Neural cell (in vitro differentiated cells): ENCODE measurements at regions not wholly inside any gene's neighbourhood (a gene's known extent, or its start where the extent isn't known, plus 50 kb on each side); places are given as distances from the start of the nearest gene placed in this dataset.
"Not testable (repeated sequence)": the region's sequence is repeated elsewhere in the genome, so short reads cannot be mapped to it uniquely, and the experiment has no call there.

ENCODE experiments used
- H2AFZ ChIP-seq: fragments of 200-600, 300-800 bp; sonication (generic), shearing (Covaris generic); 2 replicates; pipeline ENCODE4 v1.6.0; 2014; ENCODE audit warnings: low read depth, mild to moderate bottlenecking, antibody characterized with exemption, low read length, moderate library complexity
- H3F3A ChIP-seq: fragments of 200-600 bp; shearing (Covaris generic); 2 replicates; pipeline ENCODE4 v1.6.1; 2016; ENCODE audit warnings: mild to moderate bottlenecking, moderate library complexity, mixed read lengths, antibody characterized with exemption, low read length; ENCODE audit not compliant: insufficient read depth, poor library complexity, severe bottlenecking
- H3K27ac ChIP-seq: fragments of 200-600, 300-800 bp; sonication (generic), shearing (Covaris generic); 2 replicates; pipeline ENCODE4 v1.5.1; 2014; ENCODE audit warnings: mild to moderate bottlenecking, low read length, moderate library complexity
- H3K27me3 ChIP-seq: fragments of 300-800, 200-600 bp; sonication (generic), shearing (Covaris generic); 2 replicates; pipeline ENCODE4 v1.6.0; 2014; ENCODE audit warnings: mild to moderate bottlenecking, low read depth, low read length, moderate library complexity; ENCODE audit not compliant: insufficient read depth
- H3K36me3 ChIP-seq: fragments of 300-800, 200-600 bp; sonication (generic), shearing (Covaris generic); 2 replicates; pipeline ENCODE4 v1.5.1; 2014; ENCODE audit warnings: mild to moderate bottlenecking, antibody characterized with exemption, low read length, moderate library complexity; ENCODE audit not compliant: insufficient read depth
- H3K4me2 ChIP-seq: fragments of 300-800, 200-600 bp; sonication (generic), shearing (Covaris generic); 2 replicates; pipeline ENCODE4 v1.6.0; 2014; ENCODE audit warnings: mild to moderate bottlenecking, low read length
- H3K4me3 ChIP-seq: fragments of 300-800, 200-600 bp; sonication (generic), shearing (Covaris generic); 2 replicates; pipeline ENCODE4 v1.5.1; 2014; ENCODE audit warnings: mild to moderate bottlenecking, low read length, moderate library complexity
- H3K79me2 ChIP-seq: fragments of 200-600 bp; shearing (Covaris generic); replicated peaks from 2 replicates; pipeline ENCODE4 v1.6.0; 2014; ENCODE audit warnings: mild to moderate bottlenecking, low read length, moderate library complexity; ENCODE audit not compliant: insufficient read depth
- H3K9ac ChIP-seq: fragments of 300-800, 200-600 bp; sonication (generic), shearing (Covaris generic); 2 replicates; pipeline ENCODE4 v1.6.1; 2016; ENCODE audit warnings: mild to moderate bottlenecking, low read length, mixed read lengths
- H3K9me2 ChIP-seq: fragments of 200-600 bp; shearing (Covaris generic); 2 replicates; pipeline ENCODE4 v1.6.1; 2016; ENCODE audit warnings: mild to moderate bottlenecking, low read length, mixed read lengths; ENCODE audit not compliant: insufficient read depth
- H3K9me3 ChIP-seq: fragments of 200-600, 300-800 bp; sonication (generic), shearing (Covaris generic); 2 replicates; pipeline ENCODE4 v1.6.1; 2016; ENCODE audit warnings: mild to moderate bottlenecking, mixed run types, low read length, moderate library complexity, mixed read lengths
- H4K20me1 ChIP-seq: fragments of 200-600 bp; shearing (Covaris generic); 2 replicates; pipeline ENCODE4 v1.6.1; 2016; ENCODE audit warnings: mild to moderate bottlenecking, mixed run types; ENCODE audit not compliant: insufficient read depth
- EP300 ChIP-seq: fragments of 450-650 bp; conservative IDR thresholded peaks from 2 replicates; pipeline ENCODE4 v1.6.1; 2014; ENCODE audit warnings: antibody characterized with exemption, mild to moderate bottlenecking, moderate library complexity; ENCODE audit not compliant: poor library complexity, severe bottlenecking
- EZH2 ChIP-seq: fragments of 200-600, 300-800 bp; shearing (Covaris generic), sonication (generic); IDR thresholded peaks from 2 replicates; pipeline ENCODE4 v1.6.1; 2014; ENCODE audit warnings: antibody characterized with exemption, low read length, borderline replicate concordance, mild to moderate bottlenecking; ENCODE audit not compliant: insufficient read depth, poor library complexity, severe bottlenecking
- MXI1 ChIP-seq: fragments of 450-650 bp; conservative IDR thresholded peaks from 2 replicates; pipeline ENCODE4 v1.6.1; 2014; ENCODE audit warnings: antibody characterized with exemption, mild to moderate bottlenecking; ENCODE audit not compliant: poor library complexity, severe bottlenecking
- POLR2AphosphoS5 ChIP-seq: IDR thresholded peaks from 2 replicates; pipeline ENCODE4 v1.6.1; 2012
- RAD21 ChIP-seq: fragments of 450-650 bp; conservative IDR thresholded peaks from 2 replicates; pipeline ENCODE4 v1.6.1; 2014; ENCODE audit warnings: antibody characterized with exemption, mild to moderate bottlenecking, moderate library complexity
- SMC3 ChIP-seq: fragments of 450-650 bp; conservative IDR thresholded peaks from 2 replicates; pipeline ENCODE4 v1.6.1; 2014; ENCODE audit warnings: antibody characterized with exemption, mild to moderate bottlenecking, moderate library complexity; ENCODE audit not compliant: poor library complexity
- TAF1 ChIP-seq: IDR thresholded peaks from 2 replicates; pipeline ENCODE4 v1.6.1; 2012; ENCODE audit warnings: low read depth
- TF ChIP-seq, protein P1 (sequence below): IDR thresholded peaks from 2 replicates; pipeline ENCODE4 v1.6.1; 2012; ENCODE audit warnings: borderline replicate concordance
- TF ChIP-seq, protein P2 (sequence below): fragments of 450-650 bp; IDR thresholded peaks from 2 replicates; pipeline ENCODE4 v1.5.1; 2014; ENCODE audit warnings: antibody characterized with exemption, mild to moderate bottlenecking, moderate library complexity; ENCODE audit not compliant: poor library complexity, severe bottlenecking

DNA sequence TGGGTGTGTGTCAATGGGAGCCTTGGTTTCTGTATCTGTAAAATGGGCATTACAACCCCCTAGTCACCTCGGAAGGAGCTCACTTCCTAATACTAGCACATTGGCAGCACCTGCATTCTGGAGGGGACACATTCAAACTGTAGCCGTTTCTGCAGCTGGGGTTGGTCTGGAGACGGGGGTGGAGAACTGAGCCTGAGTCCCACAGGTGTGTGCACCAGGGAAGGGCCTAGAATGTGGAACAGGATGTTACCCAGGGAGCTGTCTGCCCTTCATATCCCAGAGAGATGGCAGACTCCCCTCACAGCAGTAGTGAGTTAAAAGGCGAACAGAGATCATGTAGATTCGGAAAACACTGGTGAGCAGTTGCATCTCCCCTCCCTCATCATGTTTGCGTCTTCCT is 272.8 kb upstream of the ZNF32 start:
- Histone ChIP-seq H3K9ac (no peak overlapping the region), H3K27me3 (no peaks in the 10 kb centered on the region), H3K27ac (no peak overlapping the region), H3K79me2 (no peaks in the 10 kb centered on the region), H3K9me2 (no peaks in the 10 kb centered on the region), H4K20me1 (no peaks in the 10 kb centered on the region), H3K4me2 (no peak overlapping the region), H3K36me3 (no peaks in the 10 kb centered on the region), H3K4me3 (no peak overlapping the region), H3K9me3 (no peaks in the 10 kb centered on the region), H3F3A (no peaks in the 10 kb centered on the region), H2AFZ (no peak overlapping the region)
- no peak for TF ChIP-seq TAF1
- no peak for TF ChIP-seq SMC3
- TF ChIP-seq EP300: no peak
- no peak for TF ChIP-seq POLR2AphosphoS5
- TF ChIP-seq MXI1: no peak
- TF ChIP-seq EZH2: no peak
- TF ChIP-seq, protein P1, sequence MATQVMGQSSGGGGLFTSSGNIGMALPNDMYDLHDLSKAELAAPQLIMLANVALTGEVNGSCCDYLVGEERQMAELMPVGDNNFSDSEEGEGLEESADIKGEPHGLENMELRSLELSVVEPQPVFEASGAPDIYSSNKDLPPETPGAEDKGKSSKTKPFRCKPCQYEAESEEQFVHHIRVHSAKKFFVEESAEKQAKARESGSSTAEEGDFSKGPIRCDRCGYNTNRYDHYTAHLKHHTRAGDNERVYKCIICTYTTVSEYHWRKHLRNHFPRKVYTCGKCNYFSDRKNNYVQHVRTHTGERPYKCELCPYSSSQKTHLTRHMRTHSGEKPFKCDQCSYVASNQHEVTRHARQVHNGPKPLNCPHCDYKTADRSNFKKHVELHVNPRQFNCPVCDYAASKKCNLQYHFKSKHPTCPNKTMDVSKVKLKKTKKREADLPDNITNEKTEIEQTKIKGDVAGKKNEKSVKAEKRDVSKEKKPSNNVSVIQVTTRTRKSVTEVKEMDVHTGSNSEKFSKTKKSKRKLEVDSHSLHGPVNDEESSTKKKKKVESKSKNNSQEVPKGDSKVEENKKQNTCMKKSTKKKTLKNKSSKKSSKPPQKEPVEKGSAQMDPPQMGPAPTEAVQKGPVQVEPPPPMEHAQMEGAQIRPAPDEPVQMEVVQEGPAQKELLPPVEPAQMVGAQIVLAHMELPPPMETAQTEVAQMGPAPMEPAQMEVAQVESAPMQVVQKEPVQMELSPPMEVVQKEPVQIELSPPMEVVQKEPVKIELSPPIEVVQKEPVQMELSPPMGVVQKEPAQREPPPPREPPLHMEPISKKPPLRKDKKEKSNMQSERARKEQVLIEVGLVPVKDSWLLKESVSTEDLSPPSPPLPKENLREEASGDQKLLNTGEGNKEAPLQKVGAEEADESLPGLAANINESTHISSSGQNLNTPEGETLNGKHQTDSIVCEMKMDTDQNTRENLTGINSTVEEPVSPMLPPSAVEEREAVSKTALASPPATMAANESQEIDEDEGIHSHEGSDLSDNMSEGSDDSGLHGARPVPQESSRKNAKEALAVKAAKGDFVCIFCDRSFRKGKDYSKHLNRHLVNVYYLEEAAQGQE: no peak
- TF ChIP-seq RAD21: no peak
- TF ChIP-seq, protein P2, sequence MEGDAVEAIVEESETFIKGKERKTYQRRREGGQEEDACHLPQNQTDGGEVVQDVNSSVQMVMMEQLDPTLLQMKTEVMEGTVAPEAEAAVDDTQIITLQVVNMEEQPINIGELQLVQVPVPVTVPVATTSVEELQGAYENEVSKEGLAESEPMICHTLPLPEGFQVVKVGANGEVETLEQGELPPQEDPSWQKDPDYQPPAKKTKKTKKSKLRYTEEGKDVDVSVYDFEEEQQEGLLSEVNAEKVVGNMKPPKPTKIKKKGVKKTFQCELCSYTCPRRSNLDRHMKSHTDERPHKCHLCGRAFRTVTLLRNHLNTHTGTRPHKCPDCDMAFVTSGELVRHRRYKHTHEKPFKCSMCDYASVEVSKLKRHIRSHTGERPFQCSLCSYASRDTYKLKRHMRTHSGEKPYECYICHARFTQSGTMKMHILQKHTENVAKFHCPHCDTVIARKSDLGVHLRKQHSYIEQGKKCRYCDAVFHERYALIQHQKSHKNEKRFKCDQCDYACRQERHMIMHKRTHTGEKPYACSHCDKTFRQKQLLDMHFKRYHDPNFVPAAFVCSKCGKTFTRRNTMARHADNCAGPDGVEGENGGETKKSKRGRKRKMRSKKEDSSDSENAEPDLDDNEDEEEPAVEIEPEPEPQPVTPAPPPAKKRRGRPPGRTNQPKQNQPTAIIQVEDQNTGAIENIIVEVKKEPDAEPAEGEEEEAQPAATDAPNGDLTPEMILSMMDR: no peak

DNA sequence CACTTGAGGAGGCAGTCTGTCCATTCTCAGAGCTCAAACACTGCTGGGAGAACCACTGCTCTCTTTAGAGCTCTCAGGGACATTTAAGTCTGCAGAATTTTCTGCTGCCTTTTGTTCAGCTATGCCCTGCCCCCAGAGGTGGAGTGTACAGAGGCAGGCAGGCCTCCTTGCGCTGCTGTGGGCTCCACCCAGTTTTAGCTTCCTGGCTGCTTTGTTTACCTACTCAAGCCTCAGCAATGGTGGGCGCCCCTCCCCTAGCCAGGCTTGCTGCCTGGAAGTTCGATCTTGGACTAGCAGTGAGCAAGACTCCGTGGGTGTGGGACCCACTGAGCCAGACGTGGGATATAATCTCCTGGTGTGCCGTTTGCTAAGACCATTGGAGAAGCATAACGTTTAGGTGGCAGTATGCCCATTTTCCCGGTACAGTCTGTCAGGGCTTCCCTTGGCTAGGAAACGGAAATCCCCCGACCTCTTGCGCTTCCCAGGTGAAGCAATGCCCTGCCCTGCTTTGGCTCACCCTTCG is 271.6 kb upstream of the ZNF32 start:
- not testable (repeated sequence) for H3K36me3 ChIP-seq, H3K27ac ChIP-seq, H3K4me3 ChIP-seq, H2AFZ ChIP-seq, H3K9ac ChIP-seq, H3K4me2 ChIP-seq, H3K79me2 ChIP-seq, H3K9me2 ChIP-seq, H3K27me3 ChIP-seq, H3F3A ChIP-seq, H3K9me3 ChIP-seq, H4K20me1 ChIP-seq

DNA sequence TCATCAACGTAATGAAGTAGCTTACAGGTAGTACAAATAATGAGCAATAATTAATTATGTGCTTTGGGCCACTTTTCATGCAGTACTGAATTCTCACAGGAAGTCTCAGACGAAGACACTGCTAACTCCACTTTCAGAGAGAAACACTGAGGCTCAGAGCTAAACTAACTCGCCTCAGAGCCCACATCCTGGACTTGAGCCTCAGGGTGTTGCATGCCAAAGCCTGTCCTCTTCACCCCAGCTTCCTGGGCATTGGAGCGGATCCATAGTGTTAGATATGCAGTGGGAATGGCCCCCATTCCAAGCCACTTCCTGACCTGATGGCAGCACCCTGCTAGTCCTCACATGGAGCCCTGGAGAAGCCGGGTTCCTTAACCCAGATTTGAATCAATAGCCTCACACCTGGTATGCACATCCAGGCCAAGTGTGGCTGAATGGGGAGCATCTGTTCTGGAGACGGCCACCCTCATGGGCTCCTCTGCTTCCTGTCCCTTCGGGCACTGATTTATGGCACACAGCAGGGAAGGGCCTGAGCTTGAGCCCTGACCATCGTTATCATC is 265.1 kb upstream of the ZNF32 start:
- H3K27me3 ChIP-seq: no peaks in the 10 kb centered on the region
- TF ChIP-seq EP300 (no peak), TAF1 (no peak), POLR2AphosphoS5 (no peak), RAD21 (no peak), MXI1 (no peak), SMC3 (no peak), EZH2 (no peak)
- TF ChIP-seq, protein P2: no peak
- TF ChIP-seq, protein P1: no peak
- H3K9ac ChIP-seq: no peak overlapping the region

More for the DNA sequence above, 265.1 kb upstream of the ZNF32 start:
- Histone ChIP-seq H3K79me2 (no peaks in the 10 kb centered on the region), H2AFZ (no peak overlapping the region), H3K4me3 (no peak overlapping the region), H3F3A (no peaks in the 10 kb centered on the region), H3K27ac (no peak overlapping the region), H3K9me2 (no peaks in the 10 kb centered on the region), H4K20me1 (no peaks in the 10 kb centered on the region), H3K4me2 (no peak overlapping the region), H3K9me3 (no peaks in the 10 kb centered on the region), H3K36me3 (no peaks in the 10 kb centered on the region)
